ENCODE measurements at regions not wholly inside any gene's neighbourhood (a gene's known extent, or its start where the extent isn't known, plus 50 kb on each side); places are given as distances from the start of the nearest gene placed in this dataset.

GRCh38 chrX:9127986-9128385 lies 94.1 kb upstream of the FAM9B start:
- Histone ChIP-seq H3K4me3 (no peak overlapping the region), H3K4me1 (no peaks in the 10 kb centered on the region), H3K9me3 (peaks cover 4% of the 10 kb centered on the region; the same call in 1 of the 2 replicates), H4K20me1 (no peaks in the 10 kb centered on the region), H3K27me3 (no peaks in the 10 kb centered on the region), H3K4me2 (no peak overlapping the region), H3K9ac (no peak overlapping the region), H3K27ac (no peak overlapping the region), H3K36me3 (no peaks in the 10 kb centered on the region)
- TF ChIP-seq Cebpa-rat (IDR thresholded peaks at IDR 0.05) = no peak

GRCh38 chrX:9130031-9130430 lies 96.1 kb upstream of the FAM9B start:
- Histone ChIP-seq H3K27me3 (no peaks in the 10 kb centered on the region), H3K4me2 (no peak overlapping the region), H3K4me1 (no peaks in the 10 kb centered on the region), H3K4me3 (no peak overlapping the region), H4K20me1 (no peaks in the 10 kb centered on the region), H3K9me3 (peaks cover 4% of the 10 kb centered on the region; the same call in 1 of the 2 replicates), H3K36me3 (no peaks in the 10 kb centered on the region), H3K27ac (no peak overlapping the region), H3K9ac (no peak overlapping the region)
- no peak for TF ChIP-seq Cebpa-rat (IDR thresholded peaks at IDR 0.05)

- Histone ChIP-seq H4K20me1 (no peaks in the 10 kb centered on the region), H3K27me3 (no peaks in the 10 kb centered on the region), H3K27ac (no peak overlapping the region), H3K4me3 (no peak overlapping the region), H3K9me3 (peaks cover 4% of the 10 kb centered on the region; the same call in 1 of the 2 replicates), H3K4me1 (no peaks in the 10 kb centered on the region), H3K36me3 (no peaks in the 10 kb centered on the region), H3K9ac (no peak overlapping the region), H3K4me2 (no peak overlapping the region)
- no peak for TF ChIP-seq Cebpa-rat (IDR thresholded peaks at IDR 0.05)
These were observed 97.1 kb upstream of the FAM9B start for GRCh38 chrX:9131066-9131465.

GRCh38 chrX:9132036-9132638 lies 98.2 kb upstream of the FAM9B start:
- H3K27ac ChIP-seq = no peak overlapping the region
- H3K4me3 ChIP-seq = no peak overlapping the region
- H3K9me3 ChIP-seq = peaks cover 4% of the 10 kb centered on the region; the same call in 1 of the 2 replicates
- H3K36me3 ChIP-seq = no peaks in the 10 kb centered on the region
- H3K9ac ChIP-seq = no peak overlapping the region
- H3K4me2 ChIP-seq = no peak overlapping the region
- H4K20me1 ChIP-seq = no peaks in the 10 kb centered on the region
- no peaks in the 10 kb centered on the region for H3K4me1 ChIP-seq
- no peaks in the 10 kb centered on the region for H3K27me3 ChIP-seq
- TF ChIP-seq Cebpa-rat (IDR thresholded peaks at IDR 0.05) = no peak

- Histone ChIP-seq H3K4me1 (no peaks in the 10 kb centered on the region), H3K9ac (no peak overlapping the region), H3K4me2 (no peak overlapping the region), H3K9me3 (peaks cover 4% of the 10 kb centered on the region; the same call in 1 of the 2 replicates), H3K36me3 (no peaks in the 10 kb centered on the region), H3K27me3 (no peaks in the 10 kb centered on the region), H3K4me3 (no peak overlapping the region), H3K27ac (no peak overlapping the region), H4K20me1 (no peaks in the 10 kb centered on the region)
- no peak for TF ChIP-seq Cebpa-rat (IDR thresholded peaks at IDR 0.05)
These were observed 99.5 kb upstream of the FAM9B start for GRCh38 chrX:9133426-9133825.

- no peak for TF ChIP-seq Cebpa-rat (IDR thresholded peaks at IDR 0.05)
- H3K4me2 ChIP-seq = no peak overlapping the region
These were observed 100.4 kb upstream of the FAM9B start for GRCh38 chrX:9134366-9134765.

GRCh38 chrX:9135901-9136510 lies 102.1 kb upstream of the FAM9B start:
- H3K4me2 ChIP-seq = no peak overlapping the region
- no peaks in the 10 kb centered on the region for H4K20me1 ChIP-seq
- TF ChIP-seq Cebpa-rat (IDR thresholded peaks at IDR 0.05) = no peak
- H3K4me3 ChIP-seq = no peak overlapping the region
- H3K36me3 ChIP-seq = no peaks in the 10 kb centered on the region
- no peak overlapping the region for H3K27ac ChIP-seq
- H3K4me1 ChIP-seq = no peaks in the 10 kb centered on the region
- H3K9me3 ChIP-seq = peaks cover 4% of the 10 kb centered on the region; the same call in 1 of the 2 replicates
- H3K27me3 ChIP-seq = no peaks in the 10 kb centered on the region
- H3K9ac ChIP-seq = no peak overlapping the region

More at GRCh38 chrX:9134366-9134765, 100.4 kb upstream of the FAM9B start:
- Histone ChIP-seq H3K36me3 (no peaks in the 10 kb centered on the region), H3K27me3 (no peaks in the 10 kb centered on the region), H3K4me3 (no peak overlapping the region), H3K4me1 (no peaks in the 10 kb centered on the region), H4K20me1 (no peaks in the 10 kb centered on the region), H3K9me3 (peaks cover 4% of the 10 kb centered on the region; the same call in 1 of the 2 replicates), H3K9ac (no peak overlapping the region), H3K27ac (no peak overlapping the region)

- Histone ChIP-seq H3K4me3 (no peak overlapping the region), H3K36me3 (no peaks in the 10 kb centered on the region), H3K9ac (no peak overlapping the region), H3K27me3 (no peaks in the 10 kb centered on the region), H3K9me3 (peaks cover 4% of the 10 kb centered on the region; the same call in 1 of the 2 replicates), H3K27ac (no peak overlapping the region), H4K20me1 (no peaks in the 10 kb centered on the region), H3K4me1 (no peaks in the 10 kb centered on the region), H3K4me2 (no peak overlapping the region)
- TF ChIP-seq Cebpa-rat (IDR thresholded peaks at IDR 0.05) = no peak
These were observed 103.2 kb upstream of the FAM9B start for GRCh38 chrX:9137152-9137551.

- no peak overlapping the region for H3K4me3 ChIP-seq
- no peaks in the 10 kb centered on the region for H4K20me1 ChIP-seq
- no peak overlapping the region for H3K27ac ChIP-seq
- no peak overlapping the region for H3K4me2 ChIP-seq
- H3K27me3 ChIP-seq = no peaks in the 10 kb centered on the region
- no peaks in the 10 kb centered on the region for H3K9me3 ChIP-seq
- TF ChIP-seq Cebpa-rat (IDR thresholded peaks at IDR 0.05) = no peak
- H3K9ac ChIP-seq = no peak overlapping the region
- peaks cover 13% of the 10 kb centered on the region for H3K4me1 ChIP-seq
- no peaks in the 10 kb centered on the region for H3K36me3 ChIP-seq
These were observed 107.6 kb upstream of the FAM9B start for GRCh38 chrX:9141496-9141895.

- Histone ChIP-seq H3K9me3 (no peaks in the 10 kb centered on the region), H3K4me3 (no peak overlapping the region), H3K4me2 (peak overlapping the region; percentile 45), H3K4me1 (peaks cover 13% of the 10 kb centered on the region), H4K20me1 (no peaks in the 10 kb centered on the region), H3K9ac (no peak overlapping the region), H3K27ac (no peak overlapping the region), H3K27me3 (no peaks in the 10 kb centered on the region), H3K36me3 (no peaks in the 10 kb centered on the region)
- TF ChIP-seq Cebpa-rat (IDR thresholded peaks at IDR 0.05) = no peak
These were observed 110.8 kb upstream of the FAM9B start for GRCh38 chrX:9144701-9145241.
